ENCODE measurements at regions not wholly inside any gene's neighbourhood (a gene's known extent, or its start where the extent isn't known, plus 50 kb on each side); places are given as distances from the start of the nearest gene placed in this dataset.

GRCh38 chr4:177191991-177192390, 117.7 kb upstream of the NEIL3 start:
- no peak for TF ChIP-seq CTCF (IDR thresholded peaks at IDR 0.05; ENCODE audit: extremely low read depth in 1 of 2, insufficient read depth in 1 of 2, low read depth in 1 of 2, low read length in 2 of 2)
- no peak for TF ChIP-seq EZH2 (IDR thresholded peaks at IDR 0.05; ENCODE audit: borderline replicate concordance, low read depth, low read length, severe bottlenecking)
- no peak for TF ChIP-seq POLR2A (IDR thresholded peaks at IDR 0.05; ENCODE audit: low read depth, low read length)
- no peak for TF ChIP-seq JUN (IDR thresholded peaks at IDR 0.05; ENCODE audit: borderline replicate concordance, insufficient read depth, insufficient read length, low read depth)
